IMR-90 (cell line): ENCODE measurements at regions not wholly inside any gene's neighbourhood (a gene's known extent, or its start where the extent isn't known, plus 50 kb on each side); places are given as distances from the start of the nearest gene placed in this dataset.

ENCODE experiments used
- ATAC-seq: fragments of 200-7000 bp; cut with Tn5 transposase; 2 replicates; pipeline ENCODE4 v1.9.1; 2020; ENCODE audit warnings: low read depth, mild to moderate bottlenecking, moderate library complexity
- BruUV-seq: library from RNA; stranded (reverse); fragments of 400-500 nt; replicated peaks from 2 replicates; lab custom pipeline; 2021; lab: Mats Ljungman, UMichigan
- CTCF ChIA-PET: fragments of 300-600 bp; formaldehyde crosslinking; extraction: SDS; loops from one replicate; lab custom pipeline; 2021; ENCODE audit warnings: antibody characterized with exemption; lab: Yijun Ruan, JAX
- POLR2A ChIA-PET: fragments of 300-600 bp; sonication (Branson Sonifier 250); formaldehyde crosslinking; loops from one replicate; lab custom pipeline; 2022; ENCODE audit warnings: antibody characterized with exemption; ENCODE audit not compliant: unreplicated experiment; lab: Charles Lee
- DNase-seq: peaks from one replicate; pipeline ENCODE4 v3.0.0; 2013
- H2AFZ ChIP-seq: replicated peaks from 2 replicates; pipeline ENCODE3; 2013; ENCODE audit warnings: low read length, mild to moderate bottlenecking; ENCODE audit not compliant: poor library complexity
- H2AK5ac ChIP-seq: 2 replicates; pipeline ENCODE4 v1.6.1; 2013; ENCODE audit warnings: low read depth, low read length, inconsistent platforms
- H2AK9ac ChIP-seq: replicated peaks from 2 replicates; pipeline ENCODE3; 2013; ENCODE audit warnings: mild to moderate bottlenecking, low read depth, low read length, moderate library complexity; ENCODE audit not compliant: poor library complexity
- H2BK120ac ChIP-seq: 2 replicates; pipeline ENCODE4 v1.6.1; 2013; ENCODE audit warnings: low read depth, low read length, inconsistent platforms
- H2BK15ac ChIP-seq: 3 replicates; pipeline ENCODE4 v1.6.1; 2013; ENCODE audit warnings: low read depth, low read length, inconsistent platforms
- H2BK20ac ChIP-seq: 2 replicates; pipeline ENCODE4 v1.6.1; 2013; ENCODE audit warnings: low read depth, mild to moderate bottlenecking, inconsistent platforms, low read length, moderate library complexity
- H2BK5ac ChIP-seq: 2 replicates; pipeline ENCODE4 v1.6.1; 2013; ENCODE audit warnings: mild to moderate bottlenecking, low read depth, low read length, inconsistent platforms; ENCODE audit not compliant: poor library complexity, severe bottlenecking
- H3K14ac ChIP-seq: replicated peaks from 2 replicates; pipeline ENCODE4 v1.6.1; 2013; ENCODE audit warnings: low read depth, low read length, inconsistent platforms
- H3K18ac ChIP-seq: 2 replicates; pipeline ENCODE4 v1.6.1; 2013; ENCODE audit warnings: low read depth, low read length, control low read depth
- H3K23ac ChIP-seq: 2 replicates; pipeline ENCODE4 v1.6.1; 2013; ENCODE audit warnings: low read depth, low read length, inconsistent platforms
- H3K27ac ChIP-seq: 2 replicates; pipeline ENCODE4 v1.5.1; 2013; ENCODE audit warnings: mild to moderate bottlenecking, control low read depth, low read length; ENCODE audit not compliant: insufficient read depth
- H3K27me3 ChIP-seq: 2 replicates; pipeline ENCODE4 v1.6.1; 2013; ENCODE audit warnings: low read length; ENCODE audit not compliant: control insufficient read depth, insufficient read depth
- H3K36me3 ChIP-seq: 2 replicates; pipeline ENCODE4 v1.6.1; 2013; ENCODE audit warnings: low read length, mixed read lengths; ENCODE audit not compliant: control insufficient read depth, insufficient read depth
- H3K4ac ChIP-seq: 2 replicates; pipeline ENCODE4 v1.6.1; 2013; ENCODE audit warnings: low read depth, low read length, inconsistent platforms
- H3K4me1 ChIP-seq: 2 replicates; pipeline ENCODE4 v1.6.1; 2013; ENCODE audit warnings: low read length, mixed read lengths; ENCODE audit not compliant: control insufficient read depth, insufficient read depth
- H3K4me2 ChIP-seq: 2 replicates; pipeline ENCODE4 v1.6.1; 2013; ENCODE audit warnings: low read depth, mild to moderate bottlenecking, control low read depth, low read length, moderate library complexity
- H3K4me3 ChIP-seq: 2 replicates; pipeline ENCODE4 v1.5.1; 2013; ENCODE audit warnings: low read depth, mild to moderate bottlenecking, control low read depth, low read length, moderate library complexity; ENCODE audit not compliant: insufficient read depth
- H3K56ac ChIP-seq: 2 replicates; pipeline ENCODE4 v1.6.1; 2013; ENCODE audit warnings: low read length, inconsistent platforms; ENCODE audit not compliant: insufficient read depth; ENCODE audit errors: extremely low read depth
- H3K79me1 ChIP-seq, 2 experiments: 2 replicates each; pipeline ENCODE4 v1.6.1; 2013; ENCODE audit warnings: low read length in 2 of 2, inconsistent platforms in 1 of 2, low read depth in 1 of 2
- H3K9ac ChIP-seq: 2 replicates; pipeline ENCODE4 v1.6.1; 2013; ENCODE audit warnings: low read depth, low read length, control low read depth
- H3K9me1 ChIP-seq: 2 replicates; pipeline ENCODE4 v1.6.1; 2013; ENCODE audit warnings: low read length, inconsistent platforms; ENCODE audit not compliant: insufficient read depth
- H3K9me3 ChIP-seq: 2 replicates; pipeline ENCODE4 v1.6.1; 2013; ENCODE audit warnings: low read length; ENCODE audit not compliant: control insufficient read depth, insufficient read depth
- H4K20me1 ChIP-seq: 2 replicates; pipeline ENCODE4 v1.6.1; 2013; ENCODE audit warnings: low read length, inconsistent platforms; ENCODE audit not compliant: insufficient read depth
- H4K5ac ChIP-seq: 2 replicates; pipeline ENCODE4 v1.6.1; 2013; ENCODE audit warnings: mild to moderate bottlenecking, low read depth, low read length, control low read depth
- H4K8ac ChIP-seq, 2 experiments: 2 replicates each; pipeline ENCODE4 v1.6.1; 2013; ENCODE audit warnings: low read depth in 2 of 2, low read length in 2 of 2, control low read depth in 1 of 2, inconsistent platforms in 1 of 2
- H4K91ac ChIP-seq: 2 replicates; pipeline ENCODE4 v1.6.1; 2013; ENCODE audit warnings: low read depth, low read length, inconsistent platforms; ENCODE audit not compliant: insufficient read depth
- BHLHE40 ChIP-seq: fragments of 150-350 bp; IDR thresholded peaks from 2 replicates; pipeline ENCODE4 v1.6.1; 2016; ENCODE audit warnings: mild to moderate bottlenecking, low read depth, low read length
- CEBPB ChIP-seq: IDR thresholded peaks from 2 replicates; pipeline ENCODE4 v1.6.1; 2012; ENCODE audit warnings: low read depth, low read length, improper control_type of control experiment
- dilution Hi-C: fragments of 300-500 bp; cut with HindIII; formaldehyde crosslinking; loops from one replicate; pipeline ENCODE4 v1.14.3; 2018; ENCODE audit warnings: low sequenced_read_pairs; ENCODE audit not compliant: unreplicated experiment
- in situ Hi-C: fragments of 300-500 bp; cut with MboI; formaldehyde crosslinking; loops from 3 replicates; pipeline ENCODE4 v1.14.3; 2019; ENCODE audit warnings: low sequenced_read_pairs, inconsistent platforms, mixed read lengths
- intact Hi-C: fragments of 100-400 bp; cut with micrococcal nuclease; formaldehyde crosslinking; loops from 2 replicates; pipeline ENCODE4 v1.10.0; 2022

- Histone ChIP-seq H3K4me2 (no peak overlapping the region), H2AFZ (no peak overlapping the region), H3K9ac (no peak overlapping the region), H3K9me1 (no peaks in the 10 kb centered on the region), H2BK20ac (no peak overlapping the region), H2BK15ac (no peak overlapping the region), H3K14ac (no peak overlapping the region), H3K9me3 (no peaks in the 10 kb centered on the region), H4K8ac (no peak overlapping the region), H3K56ac (no peak overlapping the region), H3K36me3 (no peaks in the 10 kb centered on the region), H2BK5ac (no peak overlapping the region), H3K79me1 (no peaks in the 10 kb centered on the region), H3K4me3 (no peak overlapping the region), H3K27me3 (no peaks in the 10 kb centered on the region), H3K23ac (no peak overlapping the region), H4K20me1 (no peaks in the 10 kb centered on the region), H2AK9ac (no peak overlapping the region), H3K18ac (no peak overlapping the region), H4K91ac (no peak overlapping the region), H3K4ac (no peak overlapping the region), H4K5ac (no peak overlapping the region), H2BK120ac (no peak overlapping the region), H3K27ac (no peak overlapping the region), H3K4me1 (no peaks in the 10 kb centered on the region), H2AK5ac (no peak overlapping the region)
- intact Hi-C loops (no loop called here), dilution Hi-C loops (no loop called here), in situ Hi-C loops (no loop called here)
- ChIA-PET CTCF (no interaction called here), POLR2A (no interaction called here)
- no peak for ATAC-seq
- no TSS peak for BruUV-seq
- DNase-seq: no peak
- TF ChIP-seq CEBPB (peak; percentile 66), BHLHE40 (no peak)
Measured at GRCh38 chr18:39589496-39589895, 2023.9 kb upstream of the CELF4 start.
